Transverse colon (tissue), 4 donors: ENCODE measurements at regions not wholly inside any gene's neighbourhood (a gene's known extent, or its start where the extent isn't known, plus 50 kb on each side); places are given as distances from the start of the nearest gene placed in this dataset.

ENCODE experiments used
- DNase-seq: peaks from one replicate; pipeline ENCODE4 v3.0.0-alpha.2; 2019
- H3K27ac ChIP-seq, 4 donors: fragments of 200-600 bp; sonication (generic); 2 replicates each; pipeline ENCODE4 v1.5.1; 2016 to 2018; ENCODE audit warnings: inconsistent platforms in 4 of 4
- H3K27me3 ChIP-seq: fragments of 200-600 bp; sonication (generic); 2 replicates; pipeline ENCODE4 v1.5.1; 2017; ENCODE audit warnings: inconsistent platforms
- H3K36me3 ChIP-seq, 4 donors: fragments of 200-600 bp; sonication (generic); 2 replicates each; pipeline ENCODE4 v1.5.1; 2017 to 2019; ENCODE audit warnings: inconsistent platforms in 4 of 4
- H3K4me1 ChIP-seq, 4 donors: fragments of 200-600 bp; sonication (generic); 2 replicates each; pipeline ENCODE4 v1.5.1; 2017 to 2020; ENCODE audit warnings: inconsistent platforms in 4 of 4
- H3K4me3 ChIP-seq, 4 donors: fragments of 200-600 bp; sonication (generic); 1 replicate in 1 of 4; 2 replicates in 3 of 4; pipeline versions ENCODE4 v1.5.1 to v1.6.1; 2017 to 2019; ENCODE audit warnings: inconsistent platforms in 4 of 4
- H3K9me3 ChIP-seq, 2 donors: fragments of 200-600 bp; sonication (generic); 2 replicates each; pipeline ENCODE4 v1.5.1; 2017 to 2019; ENCODE audit warnings: inconsistent platforms in 2 of 2
- CTCF ChIP-seq, 5 experiments: fragments of 200-600 bp in 3 of 5; fragments of 450-650 bp in 2 of 5; sonication (generic) in 3 of 5; IDR thresholded peaks; 1 replicate in 2 of 5; 2 replicates in 3 of 5; pipeline ENCODE4 v1.5.1; 2016 to 2017; ENCODE audit warnings: antibody characterized with exemption in 5 of 5, inconsistent platforms in 3 of 5, mild to moderate bottlenecking in 2 of 5, moderate library complexity in 1 of 5
- EP300 ChIP-seq: sonication (generic); formaldehyde crosslinking; IDR thresholded peaks from one replicate; pipeline ENCODE4 v1.6.1; 2017; ENCODE audit warnings: antibody characterized with exemption, low read depth
- POLR2A ChIP-seq: fragments of 450-650 bp; IDR thresholded peaks from one replicate; pipeline ENCODE4 v1.6.1; 2016; ENCODE audit warnings: antibody characterized with exemption, mild to moderate bottlenecking, moderate library complexity
- POLR2AphosphoS5 ChIP-seq, 3 donors: sonication (generic); formaldehyde crosslinking; IDR thresholded peaks; one replicate each; pipeline ENCODE4 v1.6.1; 2016; ENCODE audit warnings: antibody characterized with exemption in 3 of 3
- WGBS, 2 donors: methylation state at CpG; one replicate each; pipeline ENCODE4 v1.1.5; 2018; ENCODE audit warnings: low coverage in 1 of 2; 5-methylcytosine and 5-hydroxymethylcytosine counted together
- in situ Hi-C, 4 donors: fragments of 200-750 bp; cut with MboI; loops; one replicate each; pipeline versions ENCODE4 v1.15.0 to v1.15.1; 2017; ENCODE audit warnings: low sequenced_read_pairs in 3 of 4, low pct_ligation_motif_present in 1 of 4, low pct_unique_long_range_greater_than_20kb in 1 of 4
- intact Hi-C: fragments of 100-400 bp; cut with DNase I; formaldehyde crosslinking; loops from one replicate; pipeline ENCODE4 v1.15.1; 2023; ENCODE audit warnings: low total_unique reads

GRCh38 chr3:21062831-21063294 is 688.1 kb downstream of the ZNF385D start:
- H3K27me3 ChIP-seq: no peaks in the 10 kb centered on the region
- H3K4me1 ChIP-seq: no peaks in the 10 kb centered on the region
- H3K4me3 ChIP-seq: no peak overlapping the region
- 30 to 41% methylated on average over 4 of the region's 4 CpGs for WGBS, 2 donors
- TF ChIP-seq POLR2A (no peak), POLR2AphosphoS5 (IDR thresholded peaks at IDR 0.05) (no peak), EP300 (no peak), CTCF (IDR thresholded peaks at IDR 0.05) (no peak)
- in situ Hi-C loops (no loop called here), intact Hi-C loops (no loop called here)
- no peaks in the 10 kb centered on the region for H3K36me3 ChIP-seq
- H3K27ac ChIP-seq: no peak overlapping the region
- no peak for DNase-seq
- H3K9me3 ChIP-seq: no peaks in the 10 kb centered on the region

DNA sequence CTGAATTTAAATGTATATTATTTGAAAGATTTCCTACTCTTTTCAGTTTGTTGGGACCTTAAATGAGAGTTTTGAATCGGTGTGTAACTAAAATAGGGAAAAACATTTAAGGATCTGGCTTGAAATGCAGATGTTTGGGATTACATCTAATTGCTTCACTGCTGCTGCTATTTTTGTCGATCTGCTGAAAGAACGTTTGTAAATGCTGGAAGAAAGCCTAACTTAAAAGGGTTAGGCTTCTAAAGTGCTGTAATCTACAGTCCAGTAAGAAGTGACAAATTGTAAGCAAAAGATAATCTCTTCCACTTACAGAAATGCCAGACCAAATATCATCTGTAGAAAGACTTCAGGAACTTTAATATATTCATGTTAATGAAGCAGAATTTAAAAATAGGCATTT is 691.6 kb downstream of the ZNF385D start:
- Histone ChIP-seq H3K27ac (no peak overlapping the region), H3K4me1 (no peaks in the 10 kb centered on the region), H3K27me3 (no peaks in the 10 kb centered on the region), H3K9me3 (no peaks in the 10 kb centered on the region), H3K4me3 (no peak overlapping the region), H3K36me3 (no peaks in the 10 kb centered on the region)
- in situ Hi-C loops: no loop called here
- intact Hi-C loops: no loop called here
- 37 to 58% methylated on average over 3 of the region's 3 CpGs for WGBS, 2 donors
- no peak for DNase-seq
- TF ChIP-seq POLR2A: no peak
- no peak for TF ChIP-seq CTCF (IDR thresholded peaks at IDR 0.05)
- no peak for TF ChIP-seq POLR2AphosphoS5 (IDR thresholded peaks at IDR 0.05)
- no peak for TF ChIP-seq EP300

DNA sequence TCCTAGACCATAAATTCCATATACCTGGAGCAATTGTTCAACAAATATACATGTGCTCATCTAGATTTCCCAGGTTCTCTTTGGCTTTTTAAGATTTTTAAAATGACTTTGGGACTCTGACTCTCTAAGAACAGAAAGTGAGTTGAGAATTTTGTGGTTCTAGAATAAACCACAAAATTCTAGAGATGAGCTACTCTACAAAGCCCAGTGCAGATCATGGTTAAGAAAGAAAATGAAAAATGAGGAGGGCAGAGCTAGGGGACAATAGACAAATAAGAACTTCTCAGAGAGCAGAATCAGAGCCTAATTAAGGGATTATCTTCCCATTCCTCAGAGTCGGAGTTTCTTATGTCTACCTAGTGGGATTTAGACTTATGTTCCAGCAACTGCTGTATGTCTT is 694.7 kb downstream of the ZNF385D start:
- Histone ChIP-seq H3K4me1 (no peaks in the 10 kb centered on the region), H3K27ac (no peak overlapping the region), H3K9me3 (no peaks in the 10 kb centered on the region), H3K4me3 (no peak overlapping the region), H3K36me3 (no peaks in the 10 kb centered on the region), H3K27me3 (no peaks in the 10 kb centered on the region)
- DNase-seq: no peak
- in situ Hi-C loops (no loop called here), intact Hi-C loops (no loop called here)
- TF ChIP-seq POLR2A (no peak), POLR2AphosphoS5 (IDR thresholded peaks at IDR 0.05) (no peak), CTCF (IDR thresholded peaks at IDR 0.05) (no peak), EP300 (no peak)
- 82% methylated on average over 1 of the region's 1 CpG for WGBS, 2 donors

DNA sequence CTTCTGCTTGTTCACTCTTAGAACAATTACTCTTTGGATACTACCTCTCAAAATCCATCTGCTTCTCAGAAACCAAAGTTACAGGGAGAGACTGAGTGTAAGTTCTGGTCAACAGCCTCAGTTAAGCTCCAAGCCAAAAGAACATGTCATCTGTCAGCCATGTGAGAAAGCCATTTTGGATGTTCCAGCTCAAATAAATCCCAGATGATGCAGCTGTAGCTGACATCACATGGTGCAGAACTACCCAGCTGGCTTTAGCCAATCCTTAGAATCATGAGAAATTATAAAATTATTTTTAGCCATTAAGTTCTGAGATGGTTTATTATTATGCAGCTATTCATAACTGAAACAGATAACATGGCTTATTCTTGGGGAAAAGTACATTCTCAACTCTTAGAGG is 696.0 kb downstream of the ZNF385D start:
- H3K4me3 ChIP-seq: no peak overlapping the region
- H3K27me3 ChIP-seq: no peaks in the 10 kb centered on the region
- no peak for TF ChIP-seq CTCF (IDR thresholded peaks at IDR 0.05)
- no peak for TF ChIP-seq POLR2AphosphoS5 (IDR thresholded peaks at IDR 0.05)
- TF ChIP-seq EP300: no peak
- H3K36me3 ChIP-seq: no peaks in the 10 kb centered on the region
- in situ Hi-C loops (no loop called here), intact Hi-C loops (no loop called here)
- DNase-seq: no peak
- H3K27ac ChIP-seq: no peak overlapping the region
- H3K9me3 ChIP-seq: no peaks in the 10 kb centered on the region
- no peaks in the 10 kb centered on the region for H3K4me1 ChIP-seq
